ENCODE measurements at regions not wholly inside any gene's neighbourhood (a gene's known extent, or its start where the extent isn't known, plus 50 kb on each side); places are given as distances from the start of the nearest gene placed in this dataset.
"Not testable (repeated sequence)": the region's sequence is repeated elsewhere in the genome, so short reads cannot be mapped to it uniquely, and the experiment has no call there.

DNA sequence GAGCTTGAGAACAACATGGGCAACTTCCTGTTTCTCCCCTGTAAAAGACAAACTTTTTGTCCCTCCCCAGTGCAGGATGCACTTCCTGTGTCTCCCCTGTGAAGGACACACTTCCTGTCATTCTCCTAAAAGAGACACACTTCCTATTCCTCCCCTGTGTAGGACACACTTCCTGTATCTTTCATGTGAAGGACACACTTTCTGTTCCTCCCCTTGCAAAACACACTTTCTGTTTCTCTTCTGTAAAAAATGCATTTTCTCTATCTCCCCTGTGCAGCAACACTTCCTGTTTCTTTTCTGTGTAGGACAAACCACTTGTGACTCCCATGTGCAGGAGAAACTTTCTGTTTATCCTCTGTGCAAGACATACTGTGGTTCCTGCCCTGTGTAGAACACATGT, 488.6 kb upstream of the USP9Y start:
- DNase-seq (ENCODE audit: low read depth in 2 of 2): no peak

DNA sequence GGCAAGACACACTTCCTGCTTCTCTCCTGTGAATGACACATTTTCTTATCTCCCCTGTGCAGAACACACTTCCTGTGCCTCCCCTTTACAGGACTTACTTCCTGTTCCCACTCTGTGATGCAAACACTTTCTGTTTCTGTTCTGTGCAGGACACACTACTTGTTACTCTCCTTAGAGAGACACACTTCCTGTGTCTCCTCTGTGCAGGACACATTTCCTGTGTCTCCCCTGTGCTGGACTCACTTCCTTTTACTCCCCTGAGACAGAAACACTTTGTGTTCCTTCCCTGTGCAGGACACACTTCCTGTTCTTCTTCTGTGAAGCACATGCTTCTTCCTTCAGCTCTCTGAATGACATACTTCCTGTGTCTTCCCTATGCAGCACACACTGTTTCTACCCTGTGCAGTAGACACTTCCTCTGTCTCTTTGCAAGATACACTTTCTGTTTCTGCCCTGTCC, 485.4 kb upstream of the USP9Y start:
- no peak for DNase-seq (ENCODE audit: low read depth in 2 of 2)

DNA sequence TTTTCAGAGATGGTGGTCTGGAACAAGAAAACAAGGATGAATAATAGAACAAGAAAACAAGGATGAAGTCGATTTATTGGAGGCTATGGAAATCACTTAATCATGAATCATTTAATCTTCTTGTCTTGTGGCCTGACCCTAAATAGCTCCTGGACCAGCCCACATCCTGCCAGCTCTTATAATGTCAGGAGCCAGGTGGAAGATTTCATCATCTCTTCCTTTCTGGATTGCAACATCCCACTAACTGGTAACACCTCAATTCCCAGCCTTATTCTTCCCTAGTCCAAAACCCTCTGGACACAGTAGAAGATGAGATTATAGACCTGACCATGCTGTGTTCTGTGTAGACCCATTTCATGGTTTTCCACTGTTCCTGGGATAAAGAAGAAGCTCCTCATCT, 470.1 kb upstream of the USP9Y start:
- no peak for DNase-seq (ENCODE audit: low read depth in 2 of 2)

DNA sequence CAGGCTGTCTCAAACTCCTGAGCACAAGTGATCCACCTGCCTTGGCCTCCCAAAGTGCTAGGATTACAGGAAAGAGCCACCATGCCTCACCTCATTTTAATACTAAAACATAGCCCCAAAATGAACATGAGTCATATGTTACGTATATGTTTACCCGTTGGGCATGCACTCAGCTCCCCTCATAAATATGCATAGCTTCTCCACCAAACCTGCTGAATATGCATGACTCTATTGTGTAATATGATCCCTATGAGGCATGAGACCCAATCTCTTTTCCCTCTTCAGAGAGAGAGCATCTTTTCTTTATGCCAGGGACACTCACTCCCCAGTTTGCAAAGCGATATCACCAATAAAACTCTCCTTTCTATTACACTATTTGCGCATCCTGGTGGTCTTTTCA, 464.6 kb upstream of the USP9Y start:
- DNase-seq (ENCODE audit: low read depth in 2 of 2): no peak

DNA sequence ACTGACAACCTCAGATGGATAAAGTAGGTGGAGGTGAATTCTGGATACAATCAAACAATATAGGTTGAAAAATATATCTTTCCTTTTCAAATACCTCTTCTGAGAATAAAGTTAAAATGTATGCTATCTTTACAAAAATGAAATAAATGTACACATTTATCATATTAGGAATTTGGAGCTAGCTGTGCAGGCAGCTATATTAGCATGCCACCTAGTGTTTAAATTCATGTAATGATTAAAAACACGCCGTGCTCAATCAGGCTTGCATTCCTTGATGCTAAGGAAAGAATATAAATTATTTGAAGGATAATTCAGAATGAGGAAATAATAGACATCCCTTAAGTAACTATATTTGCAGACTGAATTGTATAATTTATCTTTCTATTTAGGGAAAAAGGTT, 460.7 kb upstream of the USP9Y start:
- not testable (repeated sequence) for DNase-seq (ENCODE audit: low read depth in 2 of 2)

DNA sequence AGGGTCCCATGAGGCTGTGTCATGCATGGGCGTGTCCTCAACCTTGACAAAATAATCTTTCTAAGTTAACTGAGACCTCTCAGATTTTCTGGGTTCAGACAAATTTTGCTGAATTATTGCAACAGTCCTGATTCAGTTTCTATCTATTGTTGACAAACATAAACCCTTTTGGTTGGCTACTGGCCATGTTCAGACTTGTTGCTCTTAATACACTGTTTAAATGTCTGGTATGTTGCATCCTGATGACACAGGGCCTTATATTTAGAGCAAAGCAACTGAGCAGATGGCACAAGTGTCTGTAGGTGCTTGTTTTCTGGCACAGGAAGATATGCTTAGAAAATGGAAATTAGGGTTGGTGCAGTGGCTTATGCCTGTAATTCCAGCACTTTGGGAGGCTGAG, 456.9 kb upstream of the USP9Y start:
- DNase-seq (ENCODE audit: low read depth in 2 of 2): no peak

DNA sequence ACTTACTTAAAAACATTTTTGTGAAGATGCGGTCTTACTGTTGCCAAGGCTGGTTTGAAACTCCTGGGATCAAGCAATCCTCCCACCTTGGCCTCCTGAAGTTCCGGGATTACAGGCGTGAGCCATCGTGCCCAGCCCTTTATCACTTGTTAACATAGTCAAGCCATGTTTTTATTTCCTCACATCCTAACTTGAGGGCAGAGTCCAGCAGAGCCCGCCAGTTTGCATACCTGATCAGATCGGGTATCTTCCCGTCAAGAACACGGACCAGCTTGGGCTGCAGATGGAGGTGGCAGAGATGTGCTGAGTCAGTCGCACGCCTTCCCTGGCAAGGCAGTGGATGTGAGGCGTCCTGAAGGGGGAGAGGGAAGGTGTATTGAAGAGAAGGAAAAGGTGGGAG, 447.3 kb upstream of the USP9Y start:
- no peak for DNase-seq (ENCODE audit: low read depth in 2 of 2)

DNA sequence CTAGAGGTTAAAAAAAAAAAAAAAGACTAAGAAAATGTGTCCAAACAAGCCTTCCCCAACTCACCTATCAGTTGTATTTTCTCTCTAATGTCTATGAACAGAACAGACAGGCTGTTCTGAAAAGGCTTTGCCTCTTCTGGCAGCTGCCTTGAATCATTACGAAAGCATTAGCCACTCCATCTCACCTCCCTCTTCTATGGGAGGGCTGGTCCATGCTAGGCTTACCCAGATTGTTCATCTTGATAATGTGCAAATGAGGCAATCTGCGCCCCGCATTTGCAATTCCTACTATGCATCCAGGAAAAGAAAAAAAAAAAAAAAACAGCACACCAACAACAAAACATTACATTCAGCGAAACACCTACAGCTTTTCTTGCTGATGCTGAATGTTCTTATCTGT, 429.9 kb upstream of the USP9Y start:
- no peak for DNase-seq (ENCODE audit: low read depth in 2 of 2)

DNA sequence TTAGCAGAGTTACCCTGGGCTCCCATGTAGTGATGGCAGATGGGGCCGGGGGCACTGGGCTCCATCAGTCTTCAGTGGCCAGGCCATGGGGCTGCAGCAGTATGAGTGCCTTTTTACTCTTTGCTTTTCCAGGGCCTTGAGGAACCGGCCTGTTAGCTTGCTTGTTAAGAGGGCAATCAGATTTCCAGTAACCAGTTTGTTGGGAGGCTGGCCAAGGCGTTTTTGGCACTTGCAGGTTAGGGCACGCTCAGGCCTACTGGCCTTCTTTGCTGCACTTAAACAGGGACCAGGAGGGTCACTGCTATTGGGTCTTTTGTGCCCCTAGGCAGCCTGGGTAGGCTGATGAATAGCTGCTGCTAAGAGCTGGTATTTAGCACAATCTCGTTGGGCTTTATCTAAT, 415.4 kb upstream of the USP9Y start:
- no peak for DNase-seq (ENCODE audit: low read depth in 2 of 2)

DNA sequence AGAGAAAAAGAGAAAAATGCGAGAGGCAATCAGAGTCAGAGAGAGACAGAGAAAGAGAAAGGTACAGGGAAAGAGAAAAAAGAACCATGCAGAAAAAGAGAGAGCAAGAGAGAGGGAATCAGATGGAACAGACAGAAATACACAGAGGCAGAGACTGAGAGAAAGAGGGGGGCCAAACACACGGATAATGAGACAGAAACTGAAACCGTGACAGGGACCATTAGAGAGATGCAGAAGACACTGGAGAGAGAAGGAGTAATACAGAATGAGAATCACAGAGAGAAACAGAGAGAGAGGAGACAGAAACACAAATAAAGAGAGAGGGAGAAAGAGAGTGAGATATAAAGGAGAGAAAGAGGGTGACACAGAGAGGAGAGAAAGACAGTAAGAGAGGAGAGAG, 412.1 kb upstream of the USP9Y start:
- DNase-seq (ENCODE audit: low read depth in 2 of 2): no peak

DNA sequence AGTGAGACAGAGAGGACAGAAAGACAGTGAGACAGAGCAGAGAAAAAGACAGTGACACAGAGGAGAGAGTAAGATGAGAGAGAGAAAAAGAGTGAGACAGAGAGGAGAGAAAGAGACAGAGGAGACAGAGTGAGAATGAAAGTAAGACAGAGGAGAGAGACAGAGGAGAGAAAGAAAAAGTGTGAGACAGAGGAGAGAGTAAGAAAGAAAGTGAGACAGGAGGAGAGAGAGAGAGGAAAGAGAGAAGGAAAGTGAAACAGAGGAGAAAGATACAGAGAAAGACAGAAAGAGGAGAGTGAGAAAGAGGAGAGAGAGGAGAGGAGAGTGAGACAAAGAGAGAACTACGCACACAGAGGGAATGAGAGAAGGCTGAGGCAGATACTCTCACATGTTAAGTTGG, 411.6 kb upstream of the USP9Y start:
- no peak for DNase-seq (ENCODE audit: low read depth in 2 of 2)

DNA sequence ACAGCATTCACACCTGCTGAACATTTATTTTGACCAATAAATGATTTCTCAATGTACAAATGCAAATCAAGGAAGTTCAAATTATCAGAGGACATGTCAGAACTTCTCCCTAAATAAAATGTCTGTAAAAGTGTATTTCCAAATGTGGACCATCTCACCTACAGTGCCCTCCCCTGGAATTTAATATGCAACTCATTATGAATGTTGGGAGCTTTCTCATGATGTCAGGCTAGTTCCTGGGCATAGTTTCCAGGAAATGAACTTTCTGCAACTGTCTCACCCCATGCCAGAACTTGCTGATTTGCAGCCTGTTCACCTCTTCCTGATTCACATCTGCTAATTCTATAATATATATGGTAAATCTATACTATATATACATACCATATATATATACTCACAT, 408.5 kb upstream of the USP9Y start:
- no peak for DNase-seq (ENCODE audit: low read depth in 2 of 2)

DNA sequence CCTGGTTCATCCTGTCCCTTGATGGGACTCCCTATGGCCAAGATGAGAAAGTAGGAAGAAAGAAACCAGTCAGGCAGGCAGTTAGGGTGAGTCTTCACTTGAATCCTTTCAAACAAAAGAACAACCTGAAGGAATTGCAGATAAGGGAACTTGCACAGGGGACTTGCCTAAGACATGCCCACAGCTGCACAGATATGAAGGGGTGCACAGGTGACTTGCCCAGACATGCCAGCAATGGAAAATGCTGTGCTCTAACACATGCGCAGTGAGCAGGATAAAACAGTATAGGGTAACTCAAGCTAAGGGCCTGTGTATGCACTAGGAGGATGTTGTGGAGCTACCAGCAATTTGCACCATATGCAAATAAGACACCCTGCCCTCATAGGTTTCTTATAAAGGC, 404.6 kb upstream of the USP9Y start:
- no peak for DNase-seq (ENCODE audit: low read depth in 2 of 2)

DNA sequence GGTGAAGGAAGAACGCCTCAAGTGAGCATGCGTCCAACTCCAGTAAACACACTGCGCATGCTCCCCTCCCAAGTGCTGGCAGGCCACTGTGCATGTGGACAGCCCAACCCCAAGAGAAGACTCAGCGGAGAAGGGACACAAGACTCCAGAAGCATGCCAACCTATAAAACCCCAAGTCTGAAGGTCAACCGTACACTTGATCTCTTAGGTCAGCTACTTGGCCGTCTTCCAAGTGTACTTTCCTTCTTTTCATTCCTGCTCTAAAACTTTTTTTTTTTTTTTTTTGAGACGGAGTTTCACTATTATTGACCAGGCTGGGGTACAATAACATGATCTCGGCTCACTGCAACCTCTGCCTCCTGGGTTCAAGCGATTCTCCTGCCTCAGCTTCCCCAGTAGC, 401.2 kb upstream of the USP9Y start:
- not testable (repeated sequence) for DNase-seq (ENCODE audit: low read depth in 2 of 2)

DNA sequence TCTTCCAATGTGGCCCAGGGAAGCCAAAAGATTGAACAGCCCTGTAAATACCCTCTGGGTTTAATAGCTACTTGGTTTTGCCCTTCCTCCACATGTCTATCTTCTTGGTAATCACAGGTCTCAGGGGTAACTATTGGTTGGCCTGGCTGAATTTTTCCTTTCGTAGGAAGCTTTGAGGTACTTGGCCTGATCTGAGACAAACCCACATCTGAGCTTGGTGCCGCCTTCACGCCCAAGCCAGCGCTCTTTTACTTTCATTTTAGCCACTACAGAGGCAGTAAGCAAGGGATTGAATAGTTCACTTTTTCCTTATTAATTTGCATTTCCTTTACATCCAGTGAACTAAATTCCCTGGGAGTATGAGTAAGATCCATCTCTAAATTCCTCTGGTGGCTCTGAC, 397.6 kb upstream of the USP9Y start:
- no peak for DNase-seq (ENCODE audit: low read depth in 2 of 2)

DNA sequence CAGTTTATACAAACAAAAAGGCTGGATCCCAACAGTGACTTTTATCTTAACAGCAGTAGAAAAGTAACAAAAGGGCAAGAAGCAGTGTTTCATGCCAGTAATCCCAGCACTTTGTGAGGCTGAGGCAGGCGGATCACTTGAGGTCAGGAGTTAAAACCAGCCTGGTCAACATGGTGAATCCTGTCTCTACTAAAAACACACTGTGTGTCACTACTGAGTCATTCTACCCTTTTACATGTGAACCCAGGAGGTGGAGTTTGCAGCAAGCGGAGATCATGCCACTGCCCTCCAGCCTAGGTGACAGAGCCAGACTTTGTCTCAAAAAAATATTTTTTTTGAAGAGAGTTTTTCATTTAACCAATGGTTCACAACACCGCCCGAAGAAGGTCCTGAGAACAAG, 395.6 kb upstream of the USP9Y start:
- no peak for DNase-seq (ENCODE audit: low read depth in 2 of 2)

DNA sequence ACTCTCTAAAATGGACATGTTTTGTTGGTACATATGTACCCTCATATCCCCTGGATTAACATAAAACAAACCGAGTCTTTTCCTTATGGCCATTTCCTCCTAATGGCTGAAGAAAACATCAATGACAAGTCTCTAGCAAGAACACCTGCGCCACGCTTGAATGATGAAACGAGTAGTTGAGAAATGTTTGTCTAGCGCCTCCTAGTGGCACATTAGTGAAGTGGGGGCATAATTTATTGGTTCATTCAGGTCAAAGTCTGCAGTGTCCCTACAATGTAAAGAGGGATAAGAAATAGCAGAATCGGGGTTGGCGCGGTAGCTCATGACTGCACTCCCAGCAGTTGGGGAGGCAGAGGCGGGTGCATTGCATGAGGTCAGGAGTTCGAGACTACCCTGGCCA, 391.8 kb upstream of the USP9Y start:
- DNase-seq (ENCODE audit: low read depth in 2 of 2): no peak

DNA sequence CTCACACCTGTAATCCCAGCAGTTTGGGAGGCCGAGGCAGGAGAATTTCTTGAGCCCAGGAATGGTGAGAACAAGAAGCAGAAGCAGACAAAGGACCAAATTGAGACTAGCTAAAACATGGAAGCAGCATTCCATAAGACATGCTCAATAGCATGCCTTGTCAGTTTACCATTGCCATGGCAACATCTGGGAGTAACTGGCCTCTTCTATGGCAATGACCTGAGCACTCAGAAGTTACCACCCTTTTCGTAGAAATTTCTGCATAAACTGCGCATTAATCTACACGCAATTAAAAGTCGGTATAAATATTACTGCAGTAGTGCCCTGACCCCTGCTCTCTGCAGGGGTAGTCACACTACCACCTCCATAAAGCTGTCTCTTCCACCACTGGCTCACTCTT, 390.2 kb upstream of the USP9Y start:
- DNase-seq (ENCODE audit: low read depth in 2 of 2): no peak

DNA sequence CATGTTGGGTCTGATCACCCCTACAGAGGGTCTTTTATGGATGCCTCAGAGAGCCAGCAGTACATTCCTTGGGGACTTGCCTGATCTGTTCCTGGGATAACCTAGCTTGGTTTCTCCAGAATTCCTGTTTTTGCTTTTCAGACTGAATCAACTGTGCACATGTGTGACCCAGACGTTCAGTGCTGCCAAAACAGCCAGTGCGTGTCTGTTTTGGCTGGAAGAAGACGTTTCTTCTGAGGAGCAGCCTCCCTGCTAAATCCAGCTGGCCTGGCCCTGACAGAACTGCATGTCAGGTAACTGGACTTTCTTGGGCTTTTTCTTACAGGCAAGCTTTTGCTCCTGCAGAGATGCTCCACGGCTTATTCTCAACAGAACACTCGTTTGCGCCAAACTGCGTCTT, 373.3 kb upstream of the USP9Y start:
- no peak for DNase-seq (ENCODE audit: low read depth in 2 of 2)

DNA sequence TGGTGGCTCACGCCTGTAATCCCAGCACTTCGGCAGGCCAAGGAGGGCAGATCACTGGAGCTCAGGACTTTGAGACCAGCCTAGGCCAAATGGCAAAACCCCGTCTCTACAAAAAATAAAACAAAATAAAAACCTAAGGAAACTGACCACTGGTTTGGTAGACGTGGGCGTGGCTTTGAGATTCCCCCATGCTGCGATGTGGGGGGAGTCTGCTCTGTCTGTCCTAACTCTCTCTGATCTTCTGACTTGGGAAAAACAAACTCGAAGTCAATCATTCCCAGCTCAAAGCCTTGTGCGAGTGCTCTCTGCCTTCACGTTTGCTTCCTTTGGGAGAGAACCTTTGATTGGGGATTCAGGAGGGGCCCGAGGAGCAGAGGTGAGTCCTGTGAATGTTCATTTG, 369.1 kb upstream of the USP9Y start:
- not testable (repeated sequence) for DNase-seq (ENCODE audit: low read depth in 2 of 2)

DNA sequence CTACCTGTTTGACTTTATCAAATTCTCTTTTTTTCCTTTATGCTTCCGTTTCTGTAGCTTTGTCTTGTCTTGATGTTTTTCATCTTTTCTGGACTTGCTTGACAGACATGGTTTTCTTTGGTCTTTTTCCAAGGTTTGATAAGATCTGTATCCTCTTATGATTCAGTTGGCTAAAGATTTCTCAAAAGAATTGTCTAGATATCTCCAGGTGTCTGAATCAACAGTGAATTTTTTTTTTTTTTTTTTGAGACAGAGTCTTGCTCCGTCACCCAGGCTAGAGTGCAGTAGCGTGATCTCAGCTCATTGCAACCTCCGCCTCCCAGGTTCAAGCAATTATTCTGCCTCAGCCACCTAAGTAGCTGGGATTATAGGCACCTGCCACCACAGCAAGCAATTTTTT, 357.8 kb upstream of the USP9Y start:
- DNase-seq (ENCODE audit: low read depth in 2 of 2): no peak

DNA sequence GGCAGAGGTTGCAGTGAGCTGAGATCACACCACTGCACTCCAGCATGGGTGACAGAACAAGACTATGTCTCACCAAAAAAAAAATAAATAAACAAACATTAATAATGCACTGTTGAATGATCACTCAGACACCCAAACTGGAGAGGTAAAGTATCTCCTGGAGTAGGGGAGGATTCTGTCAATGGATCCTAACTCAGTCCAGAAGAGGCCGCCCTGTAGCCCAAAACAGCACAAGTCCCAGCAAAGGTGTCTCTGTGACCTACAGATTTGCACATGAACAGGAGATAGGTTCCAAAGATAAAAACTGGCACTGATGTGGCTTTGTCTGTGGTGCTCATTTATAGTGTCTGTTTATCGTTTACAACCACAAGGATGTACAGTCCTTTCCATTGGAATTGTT, 352.9 kb upstream of the USP9Y start:
- no peak for DNase-seq (ENCODE audit: low read depth in 2 of 2)

DNA sequence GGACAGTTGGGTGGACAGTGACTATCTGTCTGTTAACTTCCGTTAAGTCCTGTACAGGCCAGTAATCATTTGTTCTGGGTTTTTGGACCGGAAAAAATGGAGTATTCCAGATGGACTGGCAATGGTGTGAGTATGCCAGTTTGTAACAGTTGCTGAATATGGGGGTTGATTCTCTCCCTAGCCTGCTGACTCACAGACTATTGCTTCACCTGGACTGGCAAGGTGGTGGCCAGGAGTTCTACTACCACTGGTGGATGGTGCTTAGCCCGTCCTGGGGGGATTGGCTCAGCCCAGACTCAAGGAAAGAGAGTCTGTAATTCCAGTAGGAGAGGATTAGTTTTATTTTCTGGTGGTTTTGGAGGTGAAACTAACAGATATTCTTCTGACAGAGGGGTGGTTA, 343.8 kb upstream of the USP9Y start:
- no peak for DNase-seq (ENCODE audit: low read depth in 2 of 2)

DNA sequence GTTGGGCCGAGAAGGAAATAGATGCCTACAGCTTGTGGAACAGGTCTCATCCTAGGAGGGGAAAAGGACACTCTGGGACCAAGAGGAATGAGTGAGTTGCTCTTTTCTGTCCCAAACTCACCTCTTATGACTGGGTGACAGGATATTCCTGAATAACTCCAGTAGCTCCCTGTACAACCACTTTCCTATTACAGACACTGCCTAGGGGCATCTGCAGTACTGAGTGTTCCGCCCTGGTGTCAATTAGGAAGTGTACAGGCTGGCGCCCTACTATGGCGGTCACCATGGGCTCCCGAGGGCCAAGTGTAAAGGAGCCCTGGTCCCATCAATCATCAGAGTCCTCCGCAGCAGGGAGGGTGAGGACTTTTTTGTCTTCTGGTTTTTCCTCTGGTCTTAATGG, 343.4 kb upstream of the USP9Y start:
- no peak for DNase-seq (ENCODE audit: low read depth in 2 of 2)

DNA sequence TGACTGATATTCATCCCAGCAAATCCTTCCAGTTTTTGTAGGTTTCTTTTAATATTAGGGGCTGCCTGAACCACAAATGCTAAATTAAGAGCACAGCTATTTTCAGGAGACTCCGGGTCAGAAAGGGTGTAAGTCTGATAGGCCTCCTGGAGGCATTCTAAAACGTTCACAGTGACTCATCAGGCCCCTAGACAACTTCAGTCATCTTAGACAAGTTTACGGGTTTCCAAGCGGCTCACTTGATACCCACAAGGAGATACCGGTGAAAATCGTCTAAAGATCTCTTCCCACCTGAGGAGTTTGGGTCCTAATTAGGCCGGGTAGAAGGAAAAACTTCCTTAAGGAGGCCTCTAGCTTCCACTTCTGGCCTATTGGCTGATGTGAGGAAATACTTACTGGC, 342.7 kb upstream of the USP9Y start:
- DNase-seq (ENCODE audit: low read depth in 2 of 2): no peak
